ENCODE measurements at regions not wholly inside any gene's neighbourhood (a gene's known extent, or its start where the extent isn't known, plus 50 kb on each side); places are given as distances from the start of the nearest gene placed in this dataset.
"Not testable (repeated sequence)": the region's sequence is repeated elsewhere in the genome, so short reads cannot be mapped to it uniquely, and the experiment has no call there.

GRCh38 chr6:126914801-126915200 is 203.7 kb upstream of the RSPO3 start:
- no peak for DNase-seq

GRCh38 chr6:126919947-126920346 is 198.5 kb upstream of the RSPO3 start:
- DNase-seq, result no peak

- no peak for DNase-seq
Measured at GRCh38 chr6:126923807-126924206, 194.7 kb upstream of the RSPO3 start.

- DNase-seq, result no peak
Measured at GRCh38 chr6:126926926-126927325, 191.5 kb upstream of the RSPO3 start.

- no peak for DNase-seq
Measured at GRCh38 chr6:126927841-126928240, 190.6 kb upstream of the RSPO3 start.

GRCh38 chr6:126937426-126937825 is 181.0 kb upstream of the RSPO3 start:
- no peak for DNase-seq

- DNase-seq, result no peak
Measured at GRCh38 chr6:126939784-126940183, 178.7 kb upstream of the RSPO3 start.

DNA sequence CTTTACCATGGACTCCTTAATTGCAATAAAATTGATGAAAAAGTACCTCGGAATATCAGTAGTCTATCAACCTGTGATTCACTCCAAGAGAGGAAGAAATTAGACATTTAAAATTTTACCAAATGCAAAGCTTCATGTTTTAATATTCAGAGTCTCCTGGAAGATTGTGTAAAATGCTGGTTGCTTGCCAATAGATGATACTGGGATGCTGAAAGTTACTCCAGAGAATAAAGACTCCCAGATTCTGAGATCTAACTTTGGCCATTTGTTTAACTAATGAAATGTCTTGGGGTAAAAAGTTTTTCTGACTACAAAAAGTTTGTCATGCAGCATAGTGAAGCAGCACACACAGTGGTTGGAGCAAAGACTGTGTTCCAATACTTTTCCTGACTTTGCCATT is 176.7 kb upstream of the RSPO3 start:
- no peak for DNase-seq

DNA sequence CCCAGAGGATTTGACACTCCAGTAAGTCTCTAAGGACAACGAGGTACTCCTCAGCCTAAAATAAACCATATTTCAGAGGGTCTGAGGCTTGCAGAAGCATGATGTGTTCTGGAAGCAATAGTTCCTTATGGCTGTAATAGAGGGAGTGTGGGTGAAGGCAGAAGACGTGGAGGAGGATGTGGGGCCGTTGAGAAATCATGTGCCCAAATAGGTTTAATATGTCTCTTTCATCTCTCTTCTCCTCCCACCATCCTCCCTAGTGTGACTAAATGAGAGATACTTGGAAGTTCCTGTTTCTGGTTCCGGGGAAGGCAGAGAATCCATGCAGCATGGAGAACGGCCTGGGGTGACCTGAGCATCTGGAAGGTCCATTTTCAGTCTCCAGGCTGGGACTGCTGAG is 174.0 kb upstream of the RSPO3 start:
- DNase-seq, result no peak

- no peak for DNase-seq
Measured at GRCh38 chr6:126945150-126945685, 173.3 kb upstream of the RSPO3 start.

DNA sequence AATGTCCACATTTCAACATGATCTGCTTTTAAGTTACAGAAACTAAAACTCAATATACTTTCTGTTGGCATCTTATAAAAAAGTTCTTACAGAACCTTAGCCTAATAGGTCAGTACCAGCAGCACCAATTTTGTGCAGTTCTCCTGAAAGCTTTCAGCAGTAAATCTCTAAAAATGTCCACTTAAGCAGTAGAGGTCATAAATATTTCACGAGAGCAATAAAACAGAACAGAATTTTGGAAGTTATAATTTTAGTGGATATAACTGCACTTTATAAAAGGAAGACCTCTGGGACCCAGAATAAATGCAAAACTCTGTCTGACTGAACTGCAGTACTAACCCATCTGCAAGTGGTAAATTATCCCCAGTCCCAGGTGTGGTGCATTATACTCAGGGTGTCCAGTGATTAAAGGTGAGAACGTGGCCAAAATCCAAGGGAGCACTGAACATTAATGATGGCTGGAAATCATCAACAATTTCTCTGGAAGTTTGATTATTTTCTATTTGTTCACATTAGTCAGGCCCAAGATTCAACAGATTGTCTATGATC is 172.6 kb upstream of the RSPO3 start:
- DNase-seq, result no peak

- DNase-seq, result no peak
Measured at GRCh38 chr6:126947070-126947469, 171.4 kb upstream of the RSPO3 start.

GRCh38 chr6:126949786-126950185 is 168.7 kb upstream of the RSPO3 start:
- DNase-seq, result no peak

DNA sequence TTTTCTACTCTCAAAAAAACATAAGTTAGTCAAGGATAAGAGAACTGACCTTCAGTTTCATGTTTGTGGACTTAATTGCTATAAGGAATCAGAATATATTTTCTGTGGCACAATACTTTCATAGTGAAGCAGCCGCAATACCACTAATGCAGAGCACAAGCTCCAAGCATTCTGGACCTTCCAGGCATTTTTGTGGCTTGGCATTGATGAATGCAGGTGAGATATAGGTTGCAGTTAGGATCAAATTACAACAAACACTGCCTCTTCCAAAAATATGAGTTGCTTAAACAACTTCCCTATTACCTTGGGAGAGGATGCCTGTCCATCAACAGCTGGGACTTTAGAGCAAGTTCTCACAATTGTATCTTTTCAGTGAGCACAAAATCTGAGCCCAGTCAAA is 162.8 kb upstream of the RSPO3 start:
- no peak for DNase-seq

DNA sequence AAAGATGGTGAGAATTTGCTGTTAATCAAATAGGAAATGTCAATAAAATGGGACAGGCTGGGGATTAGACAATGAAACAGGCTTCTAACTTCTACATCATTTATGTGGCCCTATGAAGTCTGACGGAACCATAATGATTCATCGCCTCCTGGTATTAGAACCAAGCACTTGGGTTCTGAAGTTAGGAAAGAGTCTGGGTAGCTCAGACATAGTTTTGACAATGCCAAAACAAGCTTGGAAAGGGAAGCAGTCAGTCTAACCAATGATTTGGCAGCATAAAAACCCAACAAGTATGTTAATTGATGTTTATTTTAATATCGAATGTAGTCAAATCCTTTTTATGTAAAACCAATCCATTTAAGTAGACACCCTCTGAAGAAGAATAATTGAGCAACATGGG is 160.8 kb upstream of the RSPO3 start:
- no peak for DNase-seq

DNA sequence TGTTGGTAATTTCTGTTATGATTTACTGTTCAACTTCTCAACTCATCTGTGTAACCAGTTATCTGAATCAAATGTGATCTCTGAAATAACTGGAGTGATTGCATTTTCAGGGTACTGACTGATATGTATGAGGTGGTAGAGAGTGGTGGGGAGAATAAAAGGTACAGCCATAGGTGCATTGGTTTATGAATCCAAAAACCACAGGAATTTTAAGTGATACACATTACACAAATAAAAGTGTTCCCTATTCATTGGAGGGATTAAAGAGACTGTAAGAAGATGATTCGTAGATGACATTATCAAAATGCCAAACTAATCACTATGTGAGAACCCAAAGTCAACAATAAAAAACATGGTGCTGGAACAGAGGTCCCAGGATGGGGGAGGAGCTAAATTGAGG is 158.7 kb upstream of the RSPO3 start:
- no peak for DNase-seq

GRCh38 chr6:126963077-126963809 is 155.2 kb upstream of the RSPO3 start:
- no peak for DNase-seq

GRCh38 chr6:126967296-126968005 is 151.0 kb upstream of the RSPO3 start:
- DNase-seq, result no peak

DNA sequence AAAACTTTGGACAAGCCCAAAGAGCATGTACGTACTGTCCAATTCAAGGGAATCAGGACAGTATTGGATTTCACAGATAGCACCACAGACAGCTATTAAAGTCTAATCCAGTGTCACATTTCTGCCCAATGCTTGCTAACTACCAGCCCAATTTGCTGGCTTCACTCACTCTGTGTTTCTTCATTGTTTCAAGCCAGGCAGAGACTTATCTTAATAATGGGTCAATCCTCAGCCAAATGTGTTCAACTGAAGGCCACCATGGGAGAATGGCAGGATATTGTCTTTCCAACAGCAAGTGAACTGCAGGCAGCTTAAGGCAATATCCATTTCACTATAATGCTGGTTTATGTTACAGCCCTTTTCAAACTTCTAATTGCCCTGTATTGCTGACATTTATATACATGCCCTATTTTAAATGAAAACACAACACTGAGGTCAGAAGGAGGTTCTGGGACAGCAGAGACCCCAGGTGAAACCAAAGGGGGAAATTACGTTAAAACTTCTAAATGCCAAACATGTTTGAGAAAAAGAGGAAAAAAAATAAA is 142.1 kb upstream of the RSPO3 start:
- DNase-seq, result no peak

DNA sequence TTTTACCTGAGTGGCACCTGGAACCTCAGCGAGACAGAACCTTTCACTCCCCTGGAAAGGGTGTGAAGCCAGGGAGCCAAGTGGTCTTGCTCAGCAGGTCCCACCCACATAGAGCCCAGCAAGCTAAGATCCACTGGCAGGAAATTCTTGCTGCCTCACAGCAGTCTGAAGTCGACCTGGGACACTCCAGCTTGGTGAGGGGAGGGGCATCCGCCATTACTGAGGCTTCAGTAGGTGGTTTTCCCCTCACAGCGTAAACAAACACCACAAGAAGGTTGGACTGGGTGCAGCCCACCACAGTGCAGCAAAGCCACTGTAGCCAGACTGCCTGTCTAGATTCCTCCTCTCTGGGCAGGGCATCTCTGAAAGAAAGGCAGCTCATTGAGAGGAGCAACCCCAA is 134.7 kb upstream of the RSPO3 start:
- no peak for DNase-seq

DNA sequence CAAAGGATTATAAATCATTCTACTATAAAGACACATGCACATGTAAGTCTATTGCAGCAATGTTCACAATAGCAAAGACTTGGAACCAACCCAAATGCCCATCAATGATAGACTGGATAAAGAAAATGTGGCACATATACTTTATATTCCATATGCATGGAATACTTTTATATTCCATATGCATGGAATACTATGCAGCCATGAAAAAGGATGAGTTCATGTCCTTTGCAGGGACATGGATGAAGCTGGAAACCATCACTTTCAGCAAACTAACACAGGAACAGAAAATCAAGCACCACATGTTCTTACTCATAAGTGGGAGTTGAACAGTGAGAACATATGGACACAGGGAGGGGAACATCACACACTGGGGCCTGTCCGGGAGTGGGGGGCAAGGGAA is 130.3 kb upstream of the RSPO3 start:
- DNase-seq, result not testable (repeated sequence)

DNA sequence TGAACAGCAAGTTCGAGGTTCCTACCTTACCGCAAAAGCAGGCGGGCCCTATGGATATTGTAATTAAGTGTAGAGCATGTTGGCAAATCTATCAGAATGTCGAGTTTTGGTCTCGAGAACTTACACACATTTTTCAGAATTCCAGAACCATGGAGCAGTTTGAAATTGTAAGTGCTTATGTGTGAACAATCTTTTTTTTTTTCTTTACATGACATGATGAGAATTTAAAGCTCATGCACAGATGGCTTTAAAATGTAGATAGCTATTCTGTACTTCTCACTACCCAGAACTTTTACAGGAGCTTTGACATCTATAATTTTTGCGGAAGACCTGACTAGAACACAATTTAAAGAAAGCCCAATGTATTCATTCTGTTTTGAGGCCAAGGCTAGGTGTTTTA is 117.8 kb upstream of the RSPO3 start:
- no peak for DNase-seq

DNA sequence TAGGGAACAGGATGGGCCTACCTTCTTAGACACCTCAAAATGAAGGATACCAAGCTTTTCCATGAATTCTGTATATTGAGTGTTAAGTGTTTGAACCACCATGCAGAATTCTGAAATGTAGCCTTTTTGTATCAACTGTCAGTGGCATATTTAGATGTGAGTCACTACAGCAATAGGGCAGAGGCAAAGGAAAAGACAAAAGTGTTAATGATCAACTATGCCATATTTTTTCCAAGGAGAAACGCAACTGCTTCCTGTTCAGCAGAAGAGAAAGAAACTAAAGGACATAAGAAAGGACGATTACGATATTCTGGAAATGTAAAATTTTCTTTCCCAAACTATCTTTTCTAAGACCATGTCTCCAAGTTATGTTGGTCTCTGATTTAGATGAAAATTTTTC is 104.6 kb upstream of the RSPO3 start:
- no peak for DNase-seq

DNA sequence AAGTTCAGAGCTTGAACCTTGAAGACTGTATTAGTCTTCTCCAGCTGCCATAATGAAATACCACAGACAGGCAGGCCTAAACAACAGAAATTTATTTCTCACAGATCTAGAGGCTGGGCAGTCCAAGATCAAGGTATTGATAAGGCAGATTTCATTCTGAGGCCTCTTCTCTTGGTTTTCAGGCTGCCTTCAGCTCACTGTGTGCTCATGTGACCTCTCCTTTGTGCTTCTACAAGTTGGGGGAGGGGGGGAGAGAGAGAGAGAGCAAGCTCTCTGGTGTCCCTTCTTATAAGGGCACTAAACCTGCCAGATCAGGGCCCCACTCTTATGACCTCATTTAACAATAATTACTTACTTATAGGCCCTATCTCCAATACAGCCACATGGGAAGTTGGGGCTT is 102.6 kb upstream of the RSPO3 start:
- DNase-seq, result no peak

Measured in bone marrow (tissue), 2 donors.